UCSD-AML1 (cell line): ENCODE measurements at regions not wholly inside any gene's neighbourhood (a gene's known extent, or its start where the extent isn't known, plus 50 kb on each side); places are given as distances from the start of the nearest gene placed in this dataset.

Experiments used
- DNase-seq: peaks from one replicate; lab custom pipeline; 2025; ENCODE audit not compliant: unreplicated experiment; lab: John Stamatoyannopoulos, UW

DNA sequence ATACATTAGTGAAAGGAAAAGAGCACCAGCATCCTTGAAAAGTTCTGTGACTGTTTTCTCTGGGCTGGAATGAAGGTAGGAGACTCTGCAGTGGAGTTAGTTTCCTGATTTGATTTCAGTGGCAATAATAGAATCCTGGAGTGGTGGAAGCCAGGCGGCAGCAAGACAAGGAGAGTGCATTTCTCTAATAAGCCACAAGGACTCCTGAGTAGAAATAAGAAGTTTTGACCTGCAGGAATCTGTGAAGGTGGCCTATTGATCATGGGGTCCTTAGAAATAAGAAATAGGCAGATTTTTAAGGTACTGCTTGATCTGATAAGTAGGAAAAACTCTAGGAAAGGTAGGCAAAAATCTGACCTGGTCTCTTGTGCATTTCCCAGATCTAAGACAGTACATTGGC, 68.4 kb upstream of the ELOVL5 start:
- DNase-seq, result no peak

DNA sequence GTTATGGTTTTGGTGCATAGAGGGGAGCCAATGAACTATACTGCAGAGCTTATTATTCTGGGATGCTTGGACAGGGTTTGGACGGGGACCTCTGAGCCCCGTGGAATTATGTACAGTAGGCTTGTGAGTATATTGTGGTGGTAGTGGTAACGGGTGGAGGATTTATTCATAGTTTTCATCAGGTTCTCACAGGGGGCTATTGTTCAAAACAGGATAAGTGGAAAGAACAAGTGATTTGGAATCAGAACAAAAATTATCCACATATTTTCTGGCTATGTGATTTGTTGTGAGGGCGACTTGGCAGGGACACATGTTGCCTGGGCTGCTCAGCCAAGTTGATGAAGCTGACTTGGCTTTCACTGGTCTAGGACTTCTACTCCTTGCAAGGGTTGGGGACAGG, 64.6 kb upstream of the ELOVL5 start:
- DNase-seq, result no peak

DNA sequence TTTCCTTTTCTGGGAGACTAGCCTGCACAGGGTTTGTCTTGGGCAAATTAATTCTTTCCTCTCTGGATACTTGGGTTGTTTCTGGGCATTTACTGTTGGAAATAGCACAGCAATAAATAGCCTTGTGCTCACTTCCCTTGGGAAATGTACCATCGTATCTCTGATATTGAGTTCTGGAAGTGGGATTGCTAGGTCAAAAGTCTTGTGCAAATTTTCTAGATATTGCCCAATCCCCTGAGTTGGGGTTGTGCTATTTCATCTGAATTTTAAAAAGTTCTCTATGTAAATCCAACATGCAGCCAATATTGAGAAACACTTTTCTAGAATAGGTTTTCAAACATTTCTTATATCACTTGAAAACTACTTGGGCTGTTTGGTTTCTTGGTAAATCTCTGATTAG, 64.0 kb upstream of the ELOVL5 start:
- DNase-seq, result no peak

DNA sequence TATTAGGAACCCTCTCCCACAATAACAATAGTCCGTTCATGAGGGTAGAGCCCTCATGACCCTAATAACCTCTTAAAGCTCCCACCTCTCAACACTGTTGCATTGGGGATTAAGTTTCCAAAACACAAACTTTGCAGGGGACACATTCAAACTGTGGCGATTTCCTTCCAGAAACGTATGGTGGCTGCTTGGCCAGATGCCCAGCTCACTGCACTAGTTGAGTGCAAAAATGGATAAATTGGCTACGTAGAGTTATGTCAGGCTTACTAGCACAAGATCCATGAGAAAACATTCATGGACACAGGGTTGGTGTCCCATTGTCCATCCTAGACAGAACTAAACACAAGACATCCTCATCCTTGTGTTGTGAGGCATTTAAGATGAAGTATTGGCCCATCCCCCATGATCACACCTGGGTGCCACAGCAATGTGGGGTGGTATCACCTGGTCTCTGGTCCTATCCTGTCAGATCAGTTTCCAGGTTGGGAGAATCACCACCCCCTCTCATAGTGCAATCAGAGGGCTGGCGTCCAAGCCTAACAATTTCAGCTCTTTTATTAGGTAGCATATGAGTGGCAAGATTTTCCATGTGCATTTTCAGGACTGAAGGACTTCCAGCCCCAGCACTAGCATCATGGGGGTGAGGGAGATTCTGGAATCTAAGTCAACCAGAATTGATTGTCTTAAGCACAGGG, 63.4 kb upstream of the ELOVL5 start:
- no peak for DNase-seq

DNA sequence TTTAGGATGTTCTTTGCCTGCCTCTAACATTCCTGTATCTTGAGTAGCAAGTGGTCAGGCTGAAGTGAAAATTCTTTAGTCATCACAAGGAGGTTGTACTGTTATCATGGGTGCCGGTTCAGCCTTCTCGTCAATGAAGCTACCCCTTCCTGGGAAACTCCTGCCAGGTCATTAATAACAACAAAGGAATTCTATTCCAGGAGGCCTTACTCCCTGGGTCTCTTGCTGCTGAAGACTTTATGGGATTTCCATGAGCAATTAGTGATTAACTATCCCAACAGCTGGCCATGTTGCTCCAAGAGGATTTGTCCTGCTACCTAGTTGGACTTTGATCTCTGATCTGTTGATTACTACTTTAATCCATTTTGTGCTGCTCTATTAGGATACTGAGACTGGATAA, 62.7 kb upstream of the ELOVL5 start:
- DNase-seq, result no peak

DNA sequence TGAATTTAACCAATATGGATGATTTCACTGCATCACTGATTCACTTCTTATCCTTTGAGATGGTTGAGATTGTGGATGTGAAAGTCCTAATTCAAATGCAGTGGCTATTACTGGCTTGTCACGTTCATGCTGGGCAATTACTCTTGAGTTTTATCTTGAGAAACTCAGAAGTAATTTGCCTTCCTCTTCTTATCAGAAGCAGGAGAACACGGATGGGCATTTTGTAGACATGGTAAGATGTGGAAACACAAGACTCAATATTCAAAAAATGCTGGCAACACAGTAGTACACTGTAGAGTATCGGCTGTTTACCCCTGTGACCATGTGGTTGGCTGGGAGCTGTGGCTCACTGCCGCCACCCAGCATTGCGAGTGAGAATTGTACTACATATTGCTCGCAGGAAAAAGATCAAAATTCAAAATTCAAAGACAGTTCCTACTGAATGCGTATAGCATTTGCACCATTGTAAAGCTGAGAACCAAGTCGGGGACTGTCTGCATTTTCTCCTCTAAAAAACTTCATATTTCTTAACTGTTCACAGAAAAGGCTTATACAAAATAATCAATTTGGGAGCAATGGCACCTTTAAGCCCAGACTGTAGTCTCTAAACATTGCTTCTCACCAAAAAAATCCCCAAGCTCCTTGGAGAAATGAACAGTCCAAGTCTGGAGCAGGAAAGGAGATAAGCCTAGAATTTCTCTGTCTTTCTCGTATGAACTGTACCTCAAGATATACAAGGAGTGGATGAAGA, 61.9 kb upstream of the ELOVL5 start:
- peak; percentile 46 for DNase-seq

DNA sequence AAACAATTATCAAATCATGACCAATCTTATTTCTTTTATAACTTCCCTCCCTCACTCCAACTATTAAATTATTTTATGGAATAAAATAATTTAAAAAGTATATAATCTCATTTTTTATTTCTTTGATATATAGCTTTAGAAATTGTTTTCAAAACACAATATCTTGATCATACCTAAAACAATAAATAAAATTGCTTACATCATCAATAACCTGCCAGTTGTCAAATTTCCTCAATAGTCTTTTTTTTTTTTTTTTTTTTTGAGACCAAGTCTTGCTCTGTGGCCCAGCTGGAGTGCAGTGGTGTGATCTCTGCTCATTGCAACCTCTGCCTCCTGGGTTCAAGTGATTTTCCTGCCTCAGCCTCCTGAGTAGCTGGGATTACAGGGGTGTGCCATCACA, 60.1 kb upstream of the ELOVL5 start:
- no peak for DNase-seq

DNA sequence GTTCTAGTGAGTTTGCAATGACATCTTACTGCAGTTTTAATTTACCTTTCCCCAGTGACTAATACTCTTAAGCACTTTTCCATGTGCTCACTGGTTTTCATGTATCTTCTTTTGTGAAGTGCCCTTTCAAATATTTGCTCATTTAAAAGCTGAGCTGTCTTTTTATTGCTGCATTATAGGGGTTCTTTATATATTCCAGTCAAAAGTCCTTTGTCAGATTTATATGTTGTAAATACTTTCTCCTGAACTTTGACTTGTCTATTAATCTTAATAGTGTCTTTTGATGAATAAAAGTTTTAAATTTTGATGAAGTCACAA, 50.2 kb upstream of the ELOVL5 start:
- no peak for DNase-seq

DNA sequence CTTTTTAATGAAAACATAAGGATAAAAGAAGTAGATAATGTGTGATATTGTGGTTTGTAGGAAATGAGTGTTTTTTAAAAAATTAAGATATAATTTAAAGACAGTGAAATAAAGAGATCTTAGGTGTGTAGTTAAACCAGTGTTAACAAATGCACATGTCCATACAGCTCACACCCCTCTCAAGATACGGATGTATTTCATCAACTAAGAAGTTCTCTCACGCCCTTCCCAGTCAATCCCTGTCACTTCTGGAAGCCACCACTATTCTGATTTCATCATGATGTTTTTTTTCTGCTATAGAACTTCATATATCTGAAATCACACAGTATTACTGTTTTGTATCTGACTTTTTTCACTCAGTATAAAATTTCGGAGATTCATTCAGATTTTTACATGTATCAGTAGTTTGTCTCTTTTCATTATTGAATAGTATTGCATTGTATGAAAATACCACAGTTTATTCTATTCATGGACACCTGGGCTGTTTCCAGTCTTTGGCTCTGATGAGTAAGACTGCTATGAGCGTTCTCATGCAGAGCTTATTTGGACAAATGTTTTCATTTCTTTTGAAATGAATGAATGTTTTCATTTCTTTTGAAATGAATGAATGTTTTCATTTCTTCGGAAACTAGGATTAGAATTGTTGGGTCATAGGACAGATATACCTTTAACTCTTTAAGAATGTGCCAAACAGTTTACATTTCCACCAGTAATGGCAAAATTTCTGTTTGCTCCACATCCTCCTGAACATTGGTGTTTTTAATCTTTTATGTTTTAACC, 49.7 kb upstream of the ELOVL5 start:
- DNase-seq, result no peak
